GM18502 (cell line): ENCODE measurements at regions not wholly inside any gene's neighbourhood (a gene's known extent, or its start where the extent isn't known, plus 50 kb on each side); places are given as distances from the start of the nearest gene placed in this dataset.

Experiments used
- ATAC-seq: cut with Tn5 transposase; IDR thresholded peaks from one replicate; pipeline ENCODE4 v1.9.1; 2021; ENCODE audit warnings: mild to moderate bottlenecking; ENCODE audit not compliant: unreplicated experiment, poor library complexity

- no peak for ATAC-seq
Observed at GRCh38 chr7:42345478-42346299, 108.7 kb upstream of the GLI3 start.

- no peak for ATAC-seq
Observed at GRCh38 chr7:42344198-42344755, 107.3 kb upstream of the GLI3 start.

GRCh38 chr7:42342381-42342780 lies 105.4 kb upstream of the GLI3 start:
- ATAC-seq = no peak

GRCh38 chr7:42340436-42340835 lies 103.4 kb upstream of the GLI3 start:
- ATAC-seq = no peak

- no peak for ATAC-seq
Observed at GRCh38 chr7:42338916-42339540, 102.0 kb upstream of the GLI3 start.

- ATAC-seq = no peak
Observed at GRCh38 chr7:42338231-42338915, 101.4 kb upstream of the GLI3 start.

GRCh38 chr7:42337225-42337905 lies 100.4 kb upstream of the GLI3 start:
- no peak for ATAC-seq

- no peak for ATAC-seq
Observed at GRCh38 chr7:42332605-42333222, 95.7 kb upstream of the GLI3 start.

GRCh38 chr7:42319631-42320030 lies 82.6 kb upstream of the GLI3 start:
- ATAC-seq = no peak

GRCh38 chr7:42315631-42316030 lies 78.6 kb upstream of the GLI3 start:
- ATAC-seq = no peak

GRCh38 chr7:42315103-42315502 lies 78.1 kb upstream of the GLI3 start:
- no peak for ATAC-seq

- no peak for ATAC-seq
Observed at GRCh38 chr7:42314696-42315095, 77.7 kb upstream of the GLI3 start.

- ATAC-seq = no peak
Observed at GRCh38 chr7:42311195-42311594, 74.2 kb upstream of the GLI3 start.

- no peak for ATAC-seq
Observed at GRCh38 chr7:42292991-42293521, 56.0 kb upstream of the GLI3 start.

GRCh38 chr7:42289473-42289872 lies 52.5 kb upstream of the GLI3 start:
- ATAC-seq = no peak
